ENCODE measurements at regions not wholly inside any gene's neighbourhood (a gene's known extent, or its start where the extent isn't known, plus 50 kb on each side); places are given as distances from the start of the nearest gene placed in this dataset.

DNA sequence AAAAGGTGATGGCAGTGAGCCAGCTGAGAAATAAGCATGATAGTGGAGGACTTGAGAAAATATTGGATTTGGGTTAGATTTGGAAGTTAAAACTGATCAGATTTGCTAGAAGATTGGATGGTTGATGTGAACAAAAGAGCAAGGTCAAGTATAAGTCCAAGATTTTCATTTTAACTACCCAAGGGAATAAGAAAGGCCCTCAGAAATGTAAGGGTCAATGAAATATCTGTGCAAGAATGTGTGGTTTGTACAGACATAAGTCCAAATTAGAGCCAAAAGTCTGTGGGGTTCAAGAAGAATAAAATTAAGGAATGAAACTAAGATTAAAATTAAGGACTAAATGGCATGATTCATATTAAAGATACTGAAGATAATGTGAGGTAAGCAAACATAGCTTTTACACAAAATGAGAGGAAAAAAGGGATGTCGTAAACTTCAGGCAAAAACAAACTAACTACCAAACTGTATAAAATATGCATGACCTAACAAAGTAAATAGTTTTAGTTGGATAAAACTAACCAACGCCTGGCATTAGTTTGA is 78.4 kb upstream of the CACNA2D1 start:
- TF ChIP-seq EP300 (IDR thresholded peaks at IDR 0.05) (no peak), POLR2AphosphoS5 (IDR thresholded peaks at IDR 0.05) (no peak), POLR2A (IDR thresholded peaks at IDR 0.05) (no peak)
- TF ChIP-seq, protein P1, sequence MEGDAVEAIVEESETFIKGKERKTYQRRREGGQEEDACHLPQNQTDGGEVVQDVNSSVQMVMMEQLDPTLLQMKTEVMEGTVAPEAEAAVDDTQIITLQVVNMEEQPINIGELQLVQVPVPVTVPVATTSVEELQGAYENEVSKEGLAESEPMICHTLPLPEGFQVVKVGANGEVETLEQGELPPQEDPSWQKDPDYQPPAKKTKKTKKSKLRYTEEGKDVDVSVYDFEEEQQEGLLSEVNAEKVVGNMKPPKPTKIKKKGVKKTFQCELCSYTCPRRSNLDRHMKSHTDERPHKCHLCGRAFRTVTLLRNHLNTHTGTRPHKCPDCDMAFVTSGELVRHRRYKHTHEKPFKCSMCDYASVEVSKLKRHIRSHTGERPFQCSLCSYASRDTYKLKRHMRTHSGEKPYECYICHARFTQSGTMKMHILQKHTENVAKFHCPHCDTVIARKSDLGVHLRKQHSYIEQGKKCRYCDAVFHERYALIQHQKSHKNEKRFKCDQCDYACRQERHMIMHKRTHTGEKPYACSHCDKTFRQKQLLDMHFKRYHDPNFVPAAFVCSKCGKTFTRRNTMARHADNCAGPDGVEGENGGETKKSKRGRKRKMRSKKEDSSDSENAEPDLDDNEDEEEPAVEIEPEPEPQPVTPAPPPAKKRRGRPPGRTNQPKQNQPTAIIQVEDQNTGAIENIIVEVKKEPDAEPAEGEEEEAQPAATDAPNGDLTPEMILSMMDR (IDR thresholded peaks at IDR 0.05): no peak
- Histone ChIP-seq H3K36me3 (no peaks in the 10 kb centered on the region), H3K4me3 (no peak overlapping the region), H3K9me3 (no peaks in the 10 kb centered on the region), H3K27ac (no peak overlapping the region), H3K4me1 (no peaks in the 10 kb centered on the region), H3K27me3 (no peaks in the 10 kb centered on the region)
- 49 to 76% methylated on average over 2 of the region's 2 CpGs for WGBS, 2 donors
- DNase-seq: no peak
- intact Hi-C loops (cut with DNase I): no loop called here

DNA sequence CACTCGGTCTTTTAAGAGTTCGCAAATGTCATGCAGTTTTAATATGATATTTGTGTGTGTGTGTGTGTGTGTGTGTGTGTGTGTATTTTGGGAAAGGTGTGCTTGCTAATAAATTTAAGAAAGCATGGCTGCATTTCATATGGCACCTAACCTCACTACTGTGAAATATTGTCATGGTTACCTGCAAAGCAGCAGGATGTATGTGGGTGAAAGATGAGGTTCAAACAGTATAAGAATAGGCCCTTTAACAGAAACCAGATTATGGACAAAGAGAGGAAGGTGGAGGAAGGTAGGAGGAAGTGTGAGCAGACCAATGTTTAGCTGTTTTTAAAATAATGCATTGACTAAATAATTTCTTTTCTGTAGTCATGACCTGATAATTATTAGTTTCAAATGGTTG is 73.5 kb upstream of the CACNA2D1 start:
- DNase-seq: no peak
- Histone ChIP-seq H3K27me3 (no peaks in the 10 kb centered on the region), H3K4me3 (no peak overlapping the region), H3K9me3 (no peaks in the 10 kb centered on the region), H3K4me1 (peaks cover 0 to 3% (median 0%) of the 10 kb centered on the region in 4 donors), H3K36me3 (no peaks in the 10 kb centered on the region), H3K27ac (no peak overlapping the region)
- intact Hi-C loops (cut with DNase I): no loop called here
- 90 to 93% methylated on average over 2 of the region's 2 CpGs for WGBS, 2 donors
- TF ChIP-seq POLR2A (IDR thresholded peaks at IDR 0.05) (no peak), EP300 (IDR thresholded peaks at IDR 0.05) (no peak), POLR2AphosphoS5 (IDR thresholded peaks at IDR 0.05) (no peak)
- TF ChIP-seq, protein P1 (IDR thresholded peaks at IDR 0.05): no peak

DNA sequence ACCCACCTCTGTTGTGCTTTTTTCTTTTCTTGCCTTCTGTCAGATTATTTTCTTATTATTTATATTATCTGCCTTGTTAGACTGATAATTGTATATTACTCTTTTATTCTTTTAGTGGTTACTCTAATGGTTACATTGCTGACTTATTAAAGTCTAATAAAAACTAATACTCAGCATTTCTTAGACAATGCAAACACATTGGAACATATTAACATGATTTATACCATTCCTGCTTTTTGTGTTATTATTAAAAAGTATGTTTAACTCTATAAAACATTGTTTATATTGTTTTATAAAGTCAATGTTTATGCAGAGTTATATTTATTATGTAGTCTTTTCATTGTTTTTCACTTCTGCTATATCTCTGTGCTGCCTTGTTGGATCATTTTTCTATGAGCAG is 68.0 kb upstream of the CACNA2D1 start:
- no peak overlapping the region for H3K27ac ChIP-seq
- no peak for TF ChIP-seq POLR2AphosphoS5 (IDR thresholded peaks at IDR 0.05)
- no peak for TF ChIP-seq EP300 (IDR thresholded peaks at IDR 0.05)
- TF ChIP-seq POLR2A (IDR thresholded peaks at IDR 0.05): no peak
- TF ChIP-seq, protein P1 (IDR thresholded peaks at IDR 0.05): no peak
- no peaks in the 10 kb centered on the region for H3K36me3 ChIP-seq
- no peak overlapping the region for H3K4me3 ChIP-seq
- DNase-seq: no peak
- intact Hi-C loops (cut with DNase I): no loop called here
- H3K4me1 ChIP-seq: peaks cover 0 to 17% (median 0%) of the 10 kb centered on the region in 4 donors
- no peaks in the 10 kb centered on the region for H3K9me3 ChIP-seq
- no peaks in the 10 kb centered on the region for H3K27me3 ChIP-seq

DNA sequence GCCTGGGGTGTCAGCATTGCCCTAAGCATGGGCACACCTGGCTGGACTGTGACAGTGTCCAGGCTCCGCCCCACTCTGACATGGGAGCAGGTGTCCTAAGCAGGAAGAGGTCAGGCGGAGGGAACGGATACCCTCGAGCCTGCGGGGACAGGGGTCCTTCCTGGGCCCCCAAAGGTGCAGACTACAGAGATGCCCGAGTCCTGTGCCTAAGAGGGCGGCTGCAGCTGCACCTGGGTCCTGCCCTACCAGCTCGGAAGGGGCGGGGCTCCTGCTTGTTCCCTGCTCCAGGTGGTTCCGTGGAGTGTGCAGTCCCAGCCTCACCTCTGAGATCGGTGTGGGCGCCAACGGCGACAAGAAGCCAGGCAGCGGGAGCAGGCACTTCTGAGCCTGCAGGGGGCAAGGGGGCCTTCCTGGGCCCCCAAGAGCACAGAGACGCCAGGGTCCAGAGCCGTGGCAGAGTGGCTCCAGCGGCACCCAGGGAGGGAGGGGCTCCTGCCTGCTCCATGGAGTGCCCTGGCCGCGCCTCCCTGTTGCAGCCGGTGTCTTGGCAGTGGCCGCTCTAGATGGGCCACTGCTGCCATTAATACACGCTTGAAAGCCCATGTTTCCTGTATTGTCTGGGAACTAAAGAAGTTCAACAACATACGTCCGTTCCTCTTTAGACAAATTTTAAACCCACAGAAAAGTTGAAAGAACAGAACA is 64.5 kb upstream of the CACNA2D1 start:
- Histone ChIP-seq H3K36me3 (no peaks in the 10 kb centered on the region), H3K9me3 (no peaks in the 10 kb centered on the region), H3K27ac (no peak overlapping the region), H3K27me3 (no peaks in the 10 kb centered on the region), H3K4me3 (no peak overlapping the region), H3K4me1 (peaks cover 0 to 17% (median 0%) of the 10 kb centered on the region in 4 donors)
- no peak for TF ChIP-seq POLR2A (IDR thresholded peaks at IDR 0.05)
- TF ChIP-seq, protein P1 (IDR thresholded peaks at IDR 0.05): no peak
- intact Hi-C loops (cut with DNase I): no loop called here
- 18 to 45% methylated on average over 25 of the region's 25 CpGs for WGBS, 2 donors
- no peak for DNase-seq
